ENCODE measurements at regions not wholly inside any gene's neighbourhood (a gene's known extent, or its start where the extent isn't known, plus 50 kb on each side); places are given as distances from the start of the nearest gene placed in this dataset.

- no peak for TF ChIP-seq RNF2 (IDR thresholded peaks at IDR 0.05)
- no peak for TF ChIP-seq CTCF (IDR thresholded peaks at IDR 0.05 in 2 of 3, conservative IDR thresholded peaks at IDR 0.05 in 1 of 3; ENCODE audit: insufficient read depth in 2 of 3, low read depth in 1 of 3, low read length in 3 of 3)
- TF ChIP-seq KDM1A (IDR thresholded peaks at IDR 0.05) = no peak
- TF ChIP-seq POLR2AphosphoS5 (IDR thresholded peaks at IDR 0.05; ENCODE audit: control insufficient read depth, insufficient read depth, low read depth, low read length) = no peak
- no peak for TF ChIP-seq ZNF277 (CRISPR knock-in tag; IDR thresholded peaks at IDR 0.05; ENCODE audit: borderline replicate concordance)
- no peak for TF ChIP-seq TAF1 (IDR thresholded peaks at IDR 0.05; ENCODE audit: control insufficient read depth, extremely low read depth, insufficient read depth, low read length, severe bottlenecking)
- TF ChIP-seq NFIC (IDR thresholded peaks at IDR 0.05) = no peak
- no peak for TF ChIP-seq GATA2 (CRISPR knock-in tag; IDR thresholded peaks at IDR 0.05)
These were observed 125.7 kb downstream of the ZNF608 start for GRCh38 chr5:124620743-124621142.

All from K562 (cell line).